HepG2 (cell line): ENCODE measurements at regions not wholly inside any gene's neighbourhood (a gene's known extent, or its start where the extent isn't known, plus 50 kb on each side); places are given as distances from the start of the nearest gene placed in this dataset.

Source experiments
- ATAC-seq: fragments of 200-7000 bp; cut with Tn5 transposase; 3 replicates; pipeline ENCODE4 v1.9.1; 2020; ENCODE audit warnings: mild to moderate bottlenecking, moderate library complexity
- BruUV-seq: library from RNA; stranded (reverse); fragments of 400-500 nt; replicated peaks from 2 replicates; lab custom pipeline; 2021; lab: Mats Ljungman, UMichigan
- CTCF ChIA-PET: fragments of 300-600 bp; formaldehyde crosslinking; extraction: SDS; loops from one replicate; lab custom pipeline; 2021; ENCODE audit warnings: low total read pairs, inconsistent platforms, low intra/inter-chr PET ratio; lab: Yijun Ruan, JAX
- POLR2A ChIA-PET: fragments of 350-600 bp; sonication (Branson Sonifier 250); formaldehyde crosslinking; loops from one replicate; lab custom pipeline; 2020; ENCODE audit warnings: antibody characterized with exemption, inconsistent platforms; lab: Yijun Ruan, JAX
- DNase-seq: peaks from one replicate; pipeline ENCODE4 v3.0.0-alpha.2; 2015; ENCODE audit warnings: low spot score
- FAIRE-seq: peaks from 3 replicates; lab custom pipeline; 2011; peaks lifted over from hg19 to GRCh38; lab: Jason Lieb, UNC
- H2AFZ ChIP-seq: one replicate; pipeline ENCODE4 v1.6.1; 2011; ENCODE audit warnings: low read length, inconsistent platforms
- H3K27ac ChIP-seq: fragments of 300-600 bp; 3 replicates; pipeline ENCODE4 v1.8.0; 2011; ENCODE audit warnings: mixed run types, mild to moderate bottlenecking, mixed read lengths, low read length, inconsistent platforms; ENCODE audit not compliant: insufficient read depth; ENCODE audit errors: extremely low read length
- H3K27me3 ChIP-seq, 2 experiments: fragments of 200-600 bp in 1 of 2; 2 replicates in 1 of 2; 3 replicates in 1 of 2; pipeline versions ENCODE4 v1.6.0 to v1.8.0; 2011; ENCODE audit warnings: low read length in 2 of 2, mild to moderate bottlenecking in 2 of 2, moderate library complexity in 2 of 2, inconsistent platforms in 1 of 2; ENCODE audit not compliant: insufficient read depth in 2 of 2, control insufficient read depth in 1 of 2
- H3K36me3 ChIP-seq, 2 experiments: fragments of 200-600 bp in 1 of 2; replicated peaks in 1 of 2; 2 replicates in 1 of 2; 3 replicates in 1 of 2; pipeline versions ENCODE4 v1.5.1 to v1.8.0; 2011; ENCODE audit warnings: low read length in 2 of 2, inconsistent platforms in 1 of 2; ENCODE audit not compliant: insufficient read depth in 2 of 2, control insufficient read depth in 1 of 2
- H3K4me1 ChIP-seq: 2 replicates; pipeline ENCODE4 v1.5.1; 2012; ENCODE audit warnings: low read length, inconsistent platforms; ENCODE audit not compliant: insufficient read depth
- H3K4me2 ChIP-seq: 2 replicates; pipeline ENCODE4 v1.6.0; 2011; ENCODE audit warnings: low read depth, low read length, inconsistent platforms
- H3K4me3 ChIP-seq, 3 experiments: fragments of 200-600 bp in 1 of 3; sonication (generic), shearing (Covaris generic) in 1 of 3; replicated peaks in 1 of 3; 2 replicates each; pipeline ENCODE4 v1.5.1; 2011 to 2016; ENCODE audit warnings: low read length in 3 of 3, inconsistent platforms in 2 of 3, low read depth in 2 of 3, mild to moderate bottlenecking in 2 of 3, control low read depth in 1 of 3, mixed read lengths in 1 of 3; ENCODE audit not compliant: insufficient read depth in 1 of 3
- H3K79me2 ChIP-seq: one replicate; pipeline ENCODE4 v1.6.1; 2011; ENCODE audit warnings: low read length, inconsistent platforms; ENCODE audit not compliant: insufficient read depth
- H3K9ac ChIP-seq: 2 replicates; pipeline ENCODE4 v1.6.0; 2011; ENCODE audit warnings: mild to moderate bottlenecking, low read depth, low read length, inconsistent platforms; ENCODE audit not compliant: insufficient read depth
- H3K9me3 ChIP-seq: 2 replicates; pipeline ENCODE4 v1.5.1; 2012; ENCODE audit warnings: mild to moderate bottlenecking, low read length
- H4K20me1 ChIP-seq: 2 replicates; pipeline ENCODE4 v1.6.0; 2011; ENCODE audit warnings: inconsistent platforms, mild to moderate bottlenecking, low read length, moderate library complexity; ENCODE audit not compliant: insufficient read depth
- ATF6 ChIP-seq: sonication (generic); formaldehyde crosslinking; conservative IDR thresholded peaks from 2 replicates; pipeline ENCODE4 v1.4.0; 2020; ENCODE audit warnings: missing genetic modification reagents
- DMAP1 ChIP-seq: IDR thresholded peaks from 2 replicates; pipeline ENCODE4 v1.6.1; 2016
- FOSL1 ChIP-seq: sonication (generic); formaldehyde crosslinking; IDR thresholded peaks from 2 replicates; pipeline ENCODE4 v1.9.0; 2021; ENCODE audit warnings: missing genetic modification reagents, borderline replicate concordance
- GTF3A ChIP-seq: sonication (generic); formaldehyde crosslinking; conservative IDR thresholded peaks from 2 replicates; pipeline ENCODE4 v1.4.0; 2020; ENCODE audit warnings: mild to moderate bottlenecking, missing genetic modification reagents
- HIVEP1 ChIP-seq: sonication (generic); formaldehyde crosslinking; IDR thresholded peaks from 2 replicates; pipeline ENCODE4 v1.4.0; 2020; ENCODE audit warnings: mild to moderate bottlenecking, missing genetic modification reagents
- HMG20B ChIP-seq: conservative IDR thresholded peaks from 2 replicates; pipeline ENCODE4 v1.6.1; 2016; ENCODE audit warnings: missing genetic modification reagents, missing compliant biosample characterization
- IRF1 ChIP-seq: sonication (generic); formaldehyde crosslinking; IDR thresholded peaks from 2 replicates; pipeline ENCODE4 v1.4.0; 2020; ENCODE audit warnings: low read depth, mild to moderate bottlenecking, missing genetic modification reagents
- KAT2B ChIP-seq: fragments of 150-350 bp; IDR thresholded peaks from 2 replicates; pipeline ENCODE4 v1.6.1; 2014; ENCODE audit warnings: low read depth, low read length, borderline replicate concordance
- KDM5B ChIP-seq: sonication (generic); formaldehyde crosslinking; IDR thresholded peaks from 2 replicates; pipeline ENCODE4 v1.4.0; 2020; ENCODE audit warnings: missing genetic modification reagents, mild to moderate bottlenecking, borderline replicate concordance
- NFE2L1 ChIP-seq: sonication (generic); formaldehyde crosslinking; IDR thresholded peaks from 2 replicates; pipeline ENCODE4 v1.4.0; 2020; ENCODE audit warnings: missing genetic modification reagents, mild to moderate bottlenecking, borderline replicate concordance
- RFXAP ChIP-seq: sonication (generic); formaldehyde crosslinking; IDR thresholded peaks from 2 replicates; pipeline ENCODE4 v1.4.0; 2020; ENCODE audit warnings: missing genetic modification reagents, borderline replicate concordance
- SOX13 ChIP-seq, 3 experiments: fragments of 450-650 bp in 1 of 3; sonication (generic) in 1 of 3; formaldehyde crosslinking in 1 of 3; IDR thresholded peaks in 2 of 3; conservative IDR thresholded peaks in 1 of 3; 2 replicates each; pipeline versions ENCODE4 v1.5.0 to v1.6.1; 2016 to 2020; ENCODE audit warnings: antibody characterized with exemption in 1 of 3, mild to moderate bottlenecking in 1 of 3, missing compliant biosample characterization in 1 of 3, missing genetic modification reagents in 1 of 3, moderate library complexity in 1 of 3
- SP5 ChIP-seq: IDR thresholded peaks from 2 replicates; pipeline ENCODE4 v1.6.1; 2016; ENCODE audit warnings: low read depth, borderline replicate concordance
- SSRP1 ChIP-seq: IDR thresholded peaks from 2 replicates; pipeline ENCODE4 v1.6.1; 2016; ENCODE audit warnings: control low read depth
- TERF1 ChIP-seq: sonication (generic); formaldehyde crosslinking; IDR thresholded peaks from 2 replicates; pipeline ENCODE4 v1.8.0; 2022; ENCODE audit warnings: mild to moderate bottlenecking, missing genetic modification reagents, moderate library complexity
- THAP9 ChIP-seq: sonication (generic); formaldehyde crosslinking; IDR thresholded peaks from 2 replicates; pipeline ENCODE4; 2020; ENCODE audit warnings: missing genetic modification reagents, mild to moderate bottlenecking, borderline replicate concordance
- ZBTB1 ChIP-seq: sonication (generic); formaldehyde crosslinking; IDR thresholded peaks from 2 replicates; pipeline ENCODE4 v1.4.0; 2020; ENCODE audit warnings: missing genetic modification reagents, borderline replicate concordance
- ZNF30 ChIP-seq: sonication (generic); formaldehyde crosslinking; IDR thresholded peaks from 2 replicates; pipeline ENCODE4 v1.5.0; 2020; ENCODE audit warnings: mild to moderate bottlenecking, missing genetic modification reagents
- ZNF780A ChIP-seq: sonication (generic); formaldehyde crosslinking; IDR thresholded peaks from 2 replicates; pipeline ENCODE4 v1.8.0; 2022; ENCODE audit warnings: mild to moderate bottlenecking, missing genetic modification reagents, moderate library complexity
- ZNF878 ChIP-seq: sonication (generic); formaldehyde crosslinking; IDR thresholded peaks from 2 replicates; pipeline ENCODE4 v1.8.1; 2023; ENCODE audit warnings: mild to moderate bottlenecking, missing genetic modification reagents, moderate library complexity
- WGBS: methylation state at CpG from one replicate; pipeline ENCODE4 v1.1.6; 2017; ENCODE audit warnings: low lambda C conversion rate; 5-methylcytosine and 5-hydroxymethylcytosine counted together
- in situ Hi-C: cut with HindIII; loops from 2 replicates; pipeline ENCODE4 v1.10.0; 2017; ENCODE audit warnings: low pct_unique_long_range_greater_than_20kb; ENCODE audit not compliant: extremely low pct_ligation_motif_present
- intact Hi-C: fragments of 100-400 bp; cut with micrococcal nuclease; formaldehyde crosslinking; loops from one replicate; pipeline ENCODE4 v1.10.0; 2022; ENCODE audit not compliant: unreplicated experiment

DNA sequence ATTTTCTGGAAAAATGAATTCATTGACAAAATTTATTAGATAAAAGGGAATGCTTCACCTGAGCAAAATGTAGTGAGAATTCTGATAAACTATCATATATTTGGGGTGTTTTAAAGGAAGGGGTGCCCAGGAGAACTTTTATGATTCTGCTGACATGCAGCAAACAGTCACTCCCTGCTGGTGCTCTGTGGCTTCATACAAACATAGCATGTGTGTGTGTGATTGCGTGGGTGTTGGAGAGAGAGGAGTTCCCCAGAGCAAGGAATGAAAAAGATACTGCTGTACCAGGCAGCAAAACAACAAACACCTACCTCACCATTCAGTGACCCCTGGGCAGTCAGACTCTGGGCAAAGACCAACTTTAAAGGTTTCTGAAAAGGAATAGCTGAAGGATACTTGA is 546.7 kb downstream of the RFC3 start (continued):
- TF ChIP-seq KDM5B (CRISPR knock-in tag) (no peak), THAP9 (no peak), SOX13 (IDR thresholded peaks at IDR 0.05) (no peak), SOX13 (CRISPR knock-in tag; conservative IDR thresholded peaks at IDR 0.05 in 1 of 2, IDR thresholded peaks at IDR 0.05 in 1 of 2) (no peak), IRF1 (CRISPR knock-in tag) (no peak), FOSL1 (CRISPR knock-in tag) (no peak), ZBTB1 (no peak), RFXAP (CRISPR knock-in tag) (no peak), ZNF780A (no peak), GTF3A (CRISPR knock-in tag) (no peak), ZNF878 (no peak)

DNA sequence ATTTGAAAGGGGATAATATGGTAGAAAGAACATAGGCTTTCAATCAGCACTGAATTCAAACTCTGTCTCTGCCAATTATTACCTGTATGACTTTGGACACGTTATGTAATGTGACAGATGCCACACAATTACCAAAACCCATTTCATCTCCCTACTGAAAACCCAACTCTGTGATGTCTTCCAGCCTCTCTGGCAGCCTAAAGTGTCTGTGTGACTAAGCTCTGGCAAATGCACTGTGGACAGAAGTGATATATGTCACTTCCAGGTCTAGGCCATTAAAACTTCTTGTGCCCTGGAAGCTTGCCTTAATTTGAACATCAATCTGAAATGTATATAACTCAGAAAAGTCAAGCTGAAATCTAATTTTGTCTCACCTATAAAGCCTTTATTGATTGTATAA is 552.0 kb downstream of the RFC3 start:
- ATAC-seq (no peak), FAIRE-seq (no peak), DNase-seq (no peak)
- Histone ChIP-seq H3K27me3 (no peaks in the 10 kb centered on the region), H3K9ac (no peak overlapping the region), H3K9me3 (no peaks in the 10 kb centered on the region), H4K20me1 (no peaks in the 10 kb centered on the region), H3K4me1 (no peaks in the 10 kb centered on the region), H2AFZ (no peak overlapping the region), H3K4me3 (no peak overlapping the region), H3K4me2 (no peak overlapping the region), H3K79me2 (no peaks in the 10 kb centered on the region), H3K36me3 (no peaks in the 10 kb centered on the region), H3K27ac (no peak overlapping the region)
- ChIA-PET CTCF (no interaction called here), POLR2A (no interaction called here)
- intact Hi-C loops (no loop called here), in situ Hi-C loops (no loop called here)
- no TSS peak for BruUV-seq
- WGBS, result 18% methylated on average over 1 of the region's 1 CpG
- TF ChIP-seq HIVEP1 (CRISPR knock-in tag), result no peak
- no peak for TF ChIP-seq DMAP1 (CRISPR knock-in tag)
- no peak for TF ChIP-seq HMG20B (CRISPR knock-in tag)
- TF ChIP-seq KAT2B, result no peak
- TF ChIP-seq ZNF30, result no peak
- no peak for TF ChIP-seq ATF6 (CRISPR knock-in tag)
- TF ChIP-seq SP5 (CRISPR knock-in tag), result no peak
- no peak for TF ChIP-seq TERF1
- no peak for TF ChIP-seq NFE2L1 (CRISPR knock-in tag)
- no peak for TF ChIP-seq SSRP1 (CRISPR knock-in tag)
